HG02870 (cell line): ENCODE measurements at regions not wholly inside any gene's neighbourhood (a gene's known extent, or its start where the extent isn't known, plus 50 kb on each side); places are given as distances from the start of the nearest gene placed in this dataset.
"Not testable (repeated sequence)": the region's sequence is repeated elsewhere in the genome, so short reads cannot be mapped to it uniquely, and the experiment has no call there.

Experiments used
- ATAC-seq: cut with Tn5 transposase; IDR thresholded peaks from one replicate; pipeline ENCODE4 v1.9.1; 2021; ENCODE audit warnings: mild to moderate bottlenecking, moderate library complexity; ENCODE audit not compliant: unreplicated experiment

DNA sequence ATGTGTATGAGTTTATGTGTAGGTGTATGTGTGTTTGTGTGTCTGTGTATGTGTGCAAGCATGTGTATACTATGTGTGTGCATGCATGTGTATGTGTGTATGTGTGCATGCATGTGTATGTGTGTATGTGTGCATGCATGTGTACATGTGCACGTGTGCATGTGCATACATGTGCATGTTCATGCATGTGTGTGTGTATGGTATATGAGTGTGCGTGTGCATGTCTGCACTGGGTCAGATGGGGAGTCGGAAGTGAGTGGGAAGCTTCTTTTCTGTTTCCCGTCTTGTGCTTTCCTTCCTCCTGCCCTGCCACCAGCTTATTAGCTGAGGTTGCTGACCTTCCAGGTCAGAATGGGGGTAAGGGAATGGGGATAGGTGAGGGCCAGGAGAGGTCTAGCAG lies 174.7 kb downstream of the MAP2K4 start:
- no peak for ATAC-seq

DNA sequence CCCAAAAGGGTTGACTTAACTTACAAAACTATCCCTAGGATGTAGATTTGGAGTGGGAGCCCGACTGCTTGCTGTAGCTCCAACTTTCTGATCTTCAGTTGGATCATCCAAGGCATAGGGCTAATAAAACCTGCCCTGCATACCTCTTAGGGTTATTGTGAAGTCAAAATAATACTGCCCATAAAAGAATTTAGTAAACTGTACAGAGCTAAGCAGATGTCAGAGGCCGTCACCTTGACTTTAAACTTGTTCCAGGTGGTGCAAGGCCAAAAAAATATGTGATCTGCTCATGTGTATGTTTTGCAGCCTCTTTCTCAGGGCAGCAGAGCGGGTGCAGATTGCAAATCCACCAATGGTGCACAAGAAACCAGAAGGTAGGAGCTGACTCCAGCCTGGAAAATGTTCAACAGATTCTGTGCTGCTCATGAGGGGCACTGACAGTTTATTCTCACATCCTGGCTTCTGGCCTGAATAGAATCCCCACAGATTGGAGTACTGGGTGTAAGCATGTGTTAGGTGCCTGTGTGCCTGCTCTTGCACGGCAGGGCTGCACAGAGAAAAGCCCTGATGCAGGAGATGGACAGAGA lies 180.7 kb downstream of the MAP2K4 start:
- ATAC-seq: no peak

DNA sequence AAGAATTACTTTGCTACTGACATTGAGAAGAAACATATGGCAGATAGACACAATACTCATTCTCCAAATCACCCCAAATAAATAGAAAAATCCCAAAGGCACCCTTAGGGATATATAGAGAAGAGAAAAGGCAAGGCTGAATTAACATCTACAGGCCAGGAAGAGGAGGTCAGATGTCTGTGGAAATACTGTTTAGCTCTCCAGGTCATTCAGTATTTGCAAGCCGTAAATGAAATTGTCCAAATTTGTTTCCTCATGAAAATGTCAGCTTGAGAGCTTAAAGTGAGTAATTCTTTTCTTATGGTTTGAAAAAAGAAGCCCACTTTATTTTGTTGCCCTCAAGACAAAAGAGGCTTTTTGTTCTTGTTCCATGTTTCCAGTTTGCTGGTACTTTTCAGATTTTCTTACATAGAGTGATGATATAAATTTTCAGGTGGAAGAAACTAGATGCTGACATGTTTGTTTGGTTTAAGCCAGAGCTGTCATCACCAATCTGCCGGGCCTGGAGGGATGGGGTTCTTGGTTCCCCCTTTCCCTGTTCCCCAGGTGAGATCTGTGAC lies 189.0 kb downstream of the MAP2K4 start:
- no peak for ATAC-seq

- not testable (repeated sequence) for ATAC-seq
Measured at GRCh38 chr17:12220714-12221439, 200.2 kb downstream of the MAP2K4 start.

DNA sequence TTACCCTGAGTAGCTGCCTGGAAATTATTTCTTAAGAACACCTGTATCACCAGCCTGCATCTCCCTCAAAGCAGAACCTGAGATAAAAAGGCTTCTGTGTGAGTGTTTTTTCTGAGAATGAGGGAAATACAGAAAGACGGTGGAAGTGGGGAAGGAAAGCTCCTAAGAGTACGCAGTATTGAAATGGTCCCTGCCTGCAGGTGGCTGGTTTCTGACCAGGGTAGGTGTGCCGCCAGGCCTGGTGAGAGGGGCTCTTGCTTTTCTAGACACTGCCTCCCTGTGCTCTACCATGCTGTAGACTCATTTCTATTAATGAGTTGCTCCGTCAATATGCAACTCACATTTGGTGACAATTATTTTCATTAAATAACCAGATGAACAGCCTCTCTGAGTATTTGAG lies 201.7 kb downstream of the MAP2K4 start:
- ATAC-seq: no peak

GRCh38 chr17:12227547-12227946 lies 206.9 kb downstream of the MAP2K4 start:
- ATAC-seq: no peak

- ATAC-seq: no peak
Measured at GRCh38 chr17:12229335-12229734, 208.7 kb downstream of the MAP2K4 start.

- no peak for ATAC-seq
Measured at GRCh38 chr17:12230481-12231354, 210.0 kb downstream of the MAP2K4 start.

DNA sequence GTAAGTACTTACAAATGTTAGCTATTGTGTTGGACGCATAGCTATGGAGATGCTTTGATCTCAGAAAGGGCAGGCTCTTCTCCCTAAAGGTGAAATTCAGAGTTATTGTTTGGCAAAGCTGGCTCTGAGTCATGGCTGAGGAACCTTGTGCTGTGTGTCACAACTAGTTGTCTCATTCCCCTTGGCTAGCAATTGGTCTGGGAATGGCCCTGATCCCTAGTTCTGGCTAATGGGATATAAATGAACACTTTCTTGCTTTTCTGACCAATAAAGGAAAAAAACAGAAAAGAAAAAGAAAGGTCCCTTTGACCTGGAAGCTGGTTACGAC lies 210.6 kb downstream of the MAP2K4 start:
- no peak for ATAC-seq

DNA sequence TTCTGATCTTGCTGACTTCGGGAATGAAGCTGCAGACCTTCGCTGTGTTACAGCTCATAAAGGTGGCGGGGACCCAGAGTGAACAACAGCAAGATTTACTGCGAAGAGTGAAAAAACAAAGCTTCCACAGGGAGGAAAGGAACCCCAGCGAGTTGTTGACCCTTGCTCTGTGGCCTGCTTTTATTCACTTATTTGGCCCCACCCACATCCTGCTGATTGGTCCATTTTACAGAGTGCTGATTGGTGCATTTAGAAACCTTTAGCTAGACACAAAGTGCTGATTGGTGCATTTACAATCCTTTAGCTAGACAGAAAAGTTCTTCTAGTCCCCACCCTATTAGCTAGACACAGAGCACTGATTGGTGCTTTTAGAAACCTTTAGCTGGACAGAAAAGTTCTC lies 218.3 kb downstream of the MAP2K4 start:
- not testable (repeated sequence) for ATAC-seq

DNA sequence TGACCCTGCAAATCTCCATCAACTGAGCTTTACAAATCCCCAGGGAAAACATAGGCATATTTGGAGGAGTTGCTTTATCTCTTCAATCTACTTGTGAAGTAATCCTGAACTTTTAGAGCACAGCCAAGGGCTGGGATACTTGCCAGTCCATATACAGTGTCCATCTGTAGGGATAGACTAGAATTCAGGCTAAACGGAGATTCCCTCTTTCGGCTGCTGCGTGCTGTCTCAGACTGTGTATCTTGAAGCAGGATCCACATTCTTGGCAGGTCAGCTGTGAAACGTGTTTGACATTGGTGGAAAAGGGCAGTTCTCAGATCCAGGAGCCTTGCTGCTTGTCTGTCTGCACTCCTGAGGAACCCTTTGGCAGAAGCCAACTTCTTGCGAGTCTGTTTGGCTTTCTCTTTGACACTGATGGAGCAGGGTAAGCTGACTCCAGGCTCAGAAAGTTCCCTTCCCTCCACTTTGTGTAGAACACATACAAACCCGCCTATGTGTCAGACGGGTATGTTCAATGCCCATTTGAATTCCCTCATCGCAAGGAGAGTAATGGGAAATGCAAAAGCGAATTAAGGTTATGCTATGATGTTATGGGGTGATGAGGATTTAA lies 221.8 kb downstream of the MAP2K4 start:
- ATAC-seq: no peak

DNA sequence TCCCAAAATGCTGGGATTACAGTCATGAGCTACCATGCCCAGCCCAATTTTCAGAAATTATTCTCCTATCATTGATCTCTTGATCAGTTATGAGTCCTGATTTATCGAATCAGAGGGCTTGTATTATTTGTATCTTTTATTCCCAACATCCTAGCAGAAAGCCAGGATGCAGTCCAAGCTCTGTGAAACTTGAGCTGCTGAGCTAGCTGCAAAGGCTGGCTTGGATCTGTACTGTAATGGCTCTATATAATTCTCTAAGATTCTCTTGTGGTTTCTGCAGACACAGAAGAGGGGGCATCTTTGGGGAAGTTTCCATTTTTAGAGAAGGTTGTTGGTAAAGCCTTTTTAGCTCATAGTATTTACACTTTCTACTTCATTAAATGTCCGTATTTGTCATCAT lies 227.1 kb downstream of the MAP2K4 start:
- ATAC-seq: no peak

DNA sequence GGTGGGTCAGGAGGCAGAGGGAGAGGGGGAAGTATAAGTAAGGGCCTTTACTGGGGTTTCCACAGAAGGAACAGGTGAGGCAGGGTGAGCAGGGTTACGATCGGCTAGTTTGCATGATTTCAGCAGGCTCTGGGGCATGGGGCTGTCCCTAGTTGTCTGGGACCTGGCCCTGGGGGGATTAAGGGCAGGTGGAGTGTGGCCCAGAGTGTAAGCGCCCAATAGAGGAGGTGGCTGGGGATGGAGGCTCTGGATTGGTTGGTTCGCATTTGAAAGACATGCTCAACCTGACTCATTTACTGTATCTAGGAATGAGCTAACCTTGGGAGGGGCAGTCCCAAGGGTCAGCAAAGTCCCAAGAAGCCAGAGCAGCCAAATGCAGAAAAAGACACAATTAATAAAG lies 230.3 kb downstream of the MAP2K4 start:
- ATAC-seq: peak; percentile 77

DNA sequence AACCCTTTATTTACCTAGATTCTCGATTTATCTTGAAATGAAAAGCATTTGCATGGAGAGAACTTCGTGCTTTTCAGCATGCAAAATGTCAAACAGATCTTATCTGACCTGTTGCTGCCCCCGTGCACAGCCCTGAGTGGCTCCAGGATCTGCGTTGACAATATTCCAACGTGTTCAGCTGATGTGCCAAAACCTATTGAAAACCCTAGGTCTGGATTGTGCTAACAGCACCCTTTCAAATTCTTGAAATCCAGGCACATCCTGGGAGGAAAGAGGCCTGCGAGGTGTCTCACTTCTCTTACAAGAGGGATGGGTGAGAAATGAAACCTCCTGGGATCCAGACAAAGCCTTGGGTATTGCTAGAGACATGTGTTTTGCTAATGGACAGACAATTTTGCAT lies 231.8 kb downstream of the MAP2K4 start:
- no peak for ATAC-seq

GRCh38 chr17:12254460-12254859 lies 233.8 kb downstream of the MAP2K4 start:
- ATAC-seq: no peak

DNA sequence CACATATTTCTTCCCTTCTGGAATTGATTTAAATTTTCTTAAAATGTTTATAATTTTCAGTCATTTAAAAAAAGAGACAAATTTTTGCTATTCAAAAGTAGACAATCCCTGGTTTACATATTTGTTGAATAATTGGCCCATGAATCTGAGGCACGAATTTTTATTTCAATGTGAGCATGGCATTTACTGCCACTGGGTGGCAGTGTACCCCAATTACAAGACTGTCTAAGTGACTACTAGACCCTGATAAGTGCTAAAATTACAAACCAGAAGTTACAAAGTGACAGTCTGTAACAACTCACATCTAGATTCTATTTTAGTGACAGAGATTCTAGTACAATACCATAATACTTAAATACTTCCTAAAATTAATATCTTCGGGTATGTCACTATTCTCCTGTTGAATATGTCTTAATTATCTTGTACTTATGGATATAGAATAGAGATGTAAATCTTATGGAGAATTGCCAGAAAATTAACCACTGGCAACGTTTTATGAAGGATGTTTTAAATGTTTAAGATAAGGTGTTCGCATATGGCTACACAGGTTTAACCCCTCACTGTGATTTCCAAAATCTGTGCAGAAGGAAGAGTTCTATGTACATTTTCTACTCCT lies 235.8 kb downstream of the MAP2K4 start:
- ATAC-seq: peak; percentile 74

- no peak for ATAC-seq
Measured at GRCh38 chr17:12257176-12257575, 236.5 kb downstream of the MAP2K4 start.

GRCh38 chr17:12261354-12261753 lies 240.7 kb downstream of the MAP2K4 start:
- ATAC-seq: no peak

DNA sequence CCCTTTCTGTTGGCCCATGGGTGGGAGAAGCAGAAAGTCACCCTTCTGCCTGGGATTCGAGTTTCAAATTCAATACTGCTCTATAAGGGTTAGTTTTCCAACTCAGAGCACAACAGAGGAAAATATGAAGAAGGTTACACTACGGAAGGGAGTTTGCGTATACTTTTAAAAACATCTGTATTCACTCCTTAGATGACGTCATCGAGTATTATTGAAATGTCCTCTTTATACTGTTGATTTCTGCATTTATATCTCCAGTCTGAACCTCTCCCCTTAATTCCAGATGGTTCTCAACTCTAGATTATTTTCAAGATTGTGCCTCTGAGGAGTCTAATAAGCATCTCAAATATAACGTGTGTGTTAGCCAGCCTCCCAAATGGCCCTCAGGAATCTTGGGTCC lies 249.1 kb downstream of the MAP2K4 start:
- no peak for ATAC-seq

DNA sequence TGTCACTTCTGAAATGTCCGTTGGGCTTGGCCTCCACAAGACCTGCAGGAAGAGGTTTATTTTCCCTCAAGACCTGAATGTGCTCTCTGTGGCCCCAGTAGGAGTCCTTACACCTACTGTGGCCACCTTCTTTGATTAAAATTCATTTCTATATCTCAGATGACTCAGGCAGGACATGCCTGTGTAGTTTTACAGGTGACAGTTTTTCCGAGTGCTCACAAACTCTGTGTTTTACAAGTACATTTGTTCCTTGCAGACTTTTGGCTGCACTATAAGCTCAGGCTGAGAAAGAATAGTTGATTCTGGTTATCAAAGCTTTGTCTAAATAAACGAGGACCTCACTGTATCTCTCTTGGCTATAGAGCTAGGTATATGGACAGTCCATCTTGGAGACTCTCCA lies 257.1 kb downstream of the MAP2K4 start:
- ATAC-seq: no peak

- ATAC-seq: no peak
Measured at GRCh38 chr17:12282056-12282455, 261.4 kb downstream of the MAP2K4 start.
